ENCODE measurements at regions not wholly inside any gene's neighbourhood (a gene's known extent, or its start where the extent isn't known, plus 50 kb on each side); places are given as distances from the start of the nearest gene placed in this dataset.

DNA sequence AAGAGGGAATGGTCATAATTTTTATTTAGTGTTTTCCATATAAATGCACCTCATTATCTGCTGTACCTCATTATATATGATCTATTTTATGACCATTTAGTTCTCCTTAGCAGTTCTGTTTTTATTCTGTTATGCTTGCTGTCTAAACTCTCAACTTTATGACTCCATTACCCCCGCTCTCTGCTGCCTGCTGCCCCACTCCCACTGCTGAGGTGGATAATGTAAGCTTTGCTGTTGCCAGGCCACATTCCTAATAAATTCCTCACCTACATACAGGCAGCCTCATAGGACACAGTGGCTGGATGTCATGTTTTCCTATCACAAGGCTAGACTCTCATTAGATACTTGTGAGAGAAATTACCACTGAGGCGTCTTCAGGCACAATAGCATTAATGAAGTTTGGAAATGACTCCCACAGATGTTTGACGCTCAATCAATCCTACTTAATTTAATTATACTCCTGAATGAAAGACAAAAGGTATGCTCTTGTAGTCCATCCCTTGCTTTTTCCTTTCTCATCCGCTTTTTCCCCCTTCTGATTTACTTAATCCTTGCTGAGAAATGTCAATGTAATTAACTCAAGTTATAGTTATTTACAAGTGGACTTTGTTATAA is 497.5 kb upstream of the IGFBP7 start:
- TF ChIP-seq, protein P1, sequence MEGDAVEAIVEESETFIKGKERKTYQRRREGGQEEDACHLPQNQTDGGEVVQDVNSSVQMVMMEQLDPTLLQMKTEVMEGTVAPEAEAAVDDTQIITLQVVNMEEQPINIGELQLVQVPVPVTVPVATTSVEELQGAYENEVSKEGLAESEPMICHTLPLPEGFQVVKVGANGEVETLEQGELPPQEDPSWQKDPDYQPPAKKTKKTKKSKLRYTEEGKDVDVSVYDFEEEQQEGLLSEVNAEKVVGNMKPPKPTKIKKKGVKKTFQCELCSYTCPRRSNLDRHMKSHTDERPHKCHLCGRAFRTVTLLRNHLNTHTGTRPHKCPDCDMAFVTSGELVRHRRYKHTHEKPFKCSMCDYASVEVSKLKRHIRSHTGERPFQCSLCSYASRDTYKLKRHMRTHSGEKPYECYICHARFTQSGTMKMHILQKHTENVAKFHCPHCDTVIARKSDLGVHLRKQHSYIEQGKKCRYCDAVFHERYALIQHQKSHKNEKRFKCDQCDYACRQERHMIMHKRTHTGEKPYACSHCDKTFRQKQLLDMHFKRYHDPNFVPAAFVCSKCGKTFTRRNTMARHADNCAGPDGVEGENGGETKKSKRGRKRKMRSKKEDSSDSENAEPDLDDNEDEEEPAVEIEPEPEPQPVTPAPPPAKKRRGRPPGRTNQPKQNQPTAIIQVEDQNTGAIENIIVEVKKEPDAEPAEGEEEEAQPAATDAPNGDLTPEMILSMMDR (IDR thresholded peaks at IDR 0.05; ENCODE audit: insufficient read depth, low read length) = no peak
- no peak overlapping the region for H3K4me3 ChIP-seq (ENCODE audit: low read depth, low read length)
- DNase-seq (ENCODE audit: low read depth) = no peak

DNA sequence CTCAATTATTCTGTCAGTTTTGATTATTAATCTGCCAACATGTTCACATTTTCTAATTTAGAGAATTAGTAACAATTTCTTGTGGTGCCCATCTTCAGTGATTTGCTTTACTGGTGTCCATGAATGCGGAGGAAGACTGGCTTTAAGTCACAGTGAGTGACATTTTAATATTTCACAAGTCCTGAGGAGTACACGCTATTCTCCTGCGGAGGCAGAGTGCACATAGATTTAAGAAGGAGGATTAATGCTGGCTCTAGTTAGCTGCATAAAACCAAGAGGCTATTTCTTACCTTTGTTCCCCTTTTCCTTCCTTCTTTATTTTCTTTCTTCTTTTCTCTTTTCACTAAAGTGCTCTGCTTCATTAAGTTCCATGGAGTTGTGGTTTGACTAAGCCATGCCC is 495.2 kb upstream of the IGFBP7 start:
- TF ChIP-seq, protein P1 (IDR thresholded peaks at IDR 0.05; ENCODE audit: insufficient read depth, low read length) = no peak
- no peak for DNase-seq (ENCODE audit: low read depth)
- H3K4me3 ChIP-seq (ENCODE audit: low read depth, low read length) = no peak overlapping the region

DNA sequence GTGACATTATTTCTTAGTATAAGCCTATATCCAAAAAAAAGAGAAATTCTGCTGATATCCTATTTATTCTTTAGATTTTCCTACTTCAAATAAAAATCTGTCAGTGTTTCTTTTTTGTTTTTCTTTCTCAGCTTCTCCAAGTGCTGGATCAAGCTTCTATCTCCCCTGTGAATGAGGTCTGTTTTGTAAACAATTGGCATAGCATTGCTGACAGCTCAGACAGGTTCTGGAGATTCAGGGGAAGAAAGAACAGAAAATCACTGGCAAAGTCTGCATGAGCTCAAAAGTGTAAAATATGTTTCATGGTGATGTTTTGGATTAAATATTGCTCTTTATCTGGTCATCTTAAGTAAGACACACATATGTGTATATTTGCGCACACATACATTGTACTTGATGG is 492.0 kb upstream of the IGFBP7 start:
- TF ChIP-seq, protein P1 (IDR thresholded peaks at IDR 0.05; ENCODE audit: insufficient read depth, low read length) = no peak
- H3K4me3 ChIP-seq (ENCODE audit: low read depth, low read length) = no peak overlapping the region
- no peak for DNase-seq (ENCODE audit: low read depth)

DNA sequence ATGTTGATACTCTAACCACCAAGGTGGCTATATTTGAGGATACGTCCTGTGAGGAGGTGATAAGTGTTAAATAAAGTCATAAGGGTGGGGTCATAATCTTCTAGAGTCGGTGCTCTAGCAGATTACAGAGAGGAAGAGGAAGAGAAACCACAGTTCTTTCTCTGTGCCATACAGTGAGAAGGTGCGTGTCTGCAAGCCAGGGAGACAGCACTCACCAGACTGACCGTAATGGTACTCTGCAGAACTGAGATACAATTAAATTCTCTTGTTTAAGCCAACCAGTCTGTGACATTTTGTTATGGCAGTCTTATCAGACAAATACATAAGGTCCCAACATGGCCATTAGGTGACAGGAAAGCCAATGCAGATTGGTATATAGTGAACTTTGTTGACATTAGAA is 480.9 kb upstream of the IGFBP7 start:
- no peak for DNase-seq (ENCODE audit: low read depth)
- H3K4me3 ChIP-seq (ENCODE audit: low read depth, low read length) = no peak overlapping the region
- TF ChIP-seq, protein P1 (IDR thresholded peaks at IDR 0.05; ENCODE audit: insufficient read depth, low read length) = no peak

DNA sequence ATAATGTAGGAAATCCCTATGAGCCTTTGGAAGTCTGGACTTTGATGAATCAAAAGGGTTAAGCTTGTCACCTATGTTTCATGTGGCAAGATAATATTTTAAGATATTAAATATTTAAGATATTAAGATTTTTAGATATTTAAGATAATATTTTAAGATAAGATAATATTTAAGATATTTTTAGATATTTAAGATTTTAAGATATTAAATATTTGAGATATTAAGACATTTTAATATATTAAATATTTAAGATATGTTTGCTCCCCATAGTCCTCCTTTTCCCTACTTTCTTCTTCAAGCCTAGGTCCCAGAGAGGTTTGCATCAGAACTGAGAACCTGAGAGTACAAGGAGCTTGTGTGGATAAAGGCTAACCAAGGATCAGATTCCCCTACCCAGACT is 478.4 kb upstream of the IGFBP7 start:
- no peak for DNase-seq (ENCODE audit: low read depth)
- TF ChIP-seq, protein P1 (IDR thresholded peaks at IDR 0.05; ENCODE audit: insufficient read depth, low read length) = no peak
- H3K4me3 ChIP-seq (ENCODE audit: low read depth, low read length) = no peak overlapping the region

DNA sequence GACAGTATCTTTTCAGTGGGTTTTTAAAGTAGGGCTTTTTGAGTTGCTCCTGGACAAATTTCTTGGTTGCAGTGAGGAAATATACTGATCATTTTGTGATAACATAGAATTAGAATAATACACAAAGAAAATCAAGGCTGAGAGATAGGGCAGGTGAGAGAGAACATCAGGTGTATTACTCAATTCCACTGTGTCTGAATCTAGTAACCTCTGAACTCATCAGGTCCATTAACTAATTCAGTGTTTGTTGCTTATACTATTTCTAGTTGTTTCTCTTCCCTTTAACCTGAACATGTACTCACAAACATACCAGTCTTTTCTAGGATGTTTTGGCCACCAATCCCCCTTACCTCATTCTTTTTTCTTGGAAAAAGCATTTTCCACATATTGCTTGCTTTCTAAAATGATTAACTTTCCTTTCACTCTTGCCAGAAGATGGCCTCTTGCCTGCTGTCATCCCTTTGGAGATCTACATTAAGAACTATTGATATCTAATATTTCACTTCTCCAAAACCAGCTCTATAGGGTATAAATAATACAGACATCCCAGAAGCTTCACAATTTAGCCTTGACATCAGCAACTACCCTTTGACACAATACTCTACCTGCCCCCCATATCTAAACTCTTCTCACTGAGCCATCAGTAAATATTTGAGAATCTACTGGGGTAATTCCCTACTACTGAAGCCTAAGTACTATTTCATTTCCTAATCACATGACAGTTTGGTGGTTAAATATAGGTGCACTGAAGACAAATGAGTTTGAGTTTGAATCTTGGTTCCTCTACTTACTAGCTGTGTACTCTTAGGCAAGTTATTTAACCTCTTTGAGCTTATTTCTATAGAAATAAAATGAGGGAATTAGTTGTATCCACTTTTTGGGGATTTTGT is 470.8 kb upstream of the IGFBP7 start:
- DNase-seq (ENCODE audit: low read depth) = no peak
- TF ChIP-seq, protein P1 (IDR thresholded peaks at IDR 0.05; ENCODE audit: insufficient read depth, low read length) = no peak

More for the DNA sequence above, 470.8 kb upstream of the IGFBP7 start:
- no peak overlapping the region for H3K4me3 ChIP-seq (ENCODE audit: low read depth, low read length)
